Heart left ventricle (tissue), 16 donors: ENCODE measurements at regions not wholly inside any gene's neighbourhood (a gene's known extent, or its start where the extent isn't known, plus 50 kb on each side); places are given as distances from the start of the nearest gene placed in this dataset.

Experiments
- ATAC-seq, 4 donors: fragments of 200-7000 bp; cut with Tn5 transposase; one replicate each; pipeline ENCODE4 v1.9.1; 2020 to 2022; ENCODE audit warnings: moderate library complexity in 4 of 4, mild to moderate bottlenecking in 3 of 4, moderate number of reproducible peaks in 1 of 4
- DNase-seq, 5 donors: peaks; one replicate each; pipeline ENCODE4 v3.0.0-alpha.2; 2020
- H3K27ac ChIP-seq, 12 donors: fragments of 200-600 bp; sonication (generic) in 4 of 12; one replicate each; pipeline versions ENCODE4 v1.5.0 to v1.8.0; 2016 to 2022; ENCODE audit warnings: mild to moderate bottlenecking in 2 of 12
- H3K27me3 ChIP-seq, 9 donors: fragments of 200-600 bp; sonication (generic) in 2 of 9; one replicate each; pipeline versions ENCODE4 v1.5.1 to v1.8.0; 2016 to 2022; ENCODE audit warnings: mild to moderate bottlenecking in 3 of 9
- H3K36me3 ChIP-seq, 9 donors: fragments of 200-600 bp; sonication (generic) in 2 of 9; one replicate each; pipeline versions ENCODE4 v1.5.0 to v1.8.0; 2018 to 2022; ENCODE audit warnings: mild to moderate bottlenecking in 2 of 9
- H3K4me1 ChIP-seq, 12 donors: fragments of 200-600 bp; sonication (generic) in 4 of 12; one replicate each; pipeline versions ENCODE4 v1.5.0 to v1.8.0; 2016 to 2022; ENCODE audit warnings: mild to moderate bottlenecking in 3 of 12
- H3K4me3 ChIP-seq, 12 donors: fragments of 200-600 bp; sonication (generic) in 4 of 12; one replicate each; pipeline versions ENCODE4 v1.5.0 to v1.8.0; 2017 to 2022; ENCODE audit warnings: mild to moderate bottlenecking in 9 of 12, moderate library complexity in 4 of 12
- H3K9me3 ChIP-seq, 12 donors: fragments of 200-600 bp; sonication (generic) in 4 of 12; one replicate each; pipeline versions ENCODE4 v1.5.0 to v1.8.0; 2016 to 2022; ENCODE audit warnings: mild to moderate bottlenecking in 1 of 12
- CTCF ChIP-seq, 12 donors: fragments of 200-600 bp; sonication (generic) in 4 of 12; IDR thresholded peaks; one replicate each; pipeline versions ENCODE4 v1.5.0 to v1.8.0; 2018 to 2022; ENCODE audit warnings: antibody characterized with exemption in 12 of 12, mild to moderate bottlenecking in 5 of 12
- POLR2A ChIP-seq, 2 donors: fragments of 450-650 bp; IDR thresholded peaks; one replicate each; pipeline ENCODE4 v1.6.1; 2017; ENCODE audit warnings: antibody characterized with exemption in 2 of 2, mild to moderate bottlenecking in 2 of 2, moderate library complexity in 2 of 2
- WGBS, 4 donors: extraction: QIAGEN DNeasy Blood & Tissue Kit in 2 of 4; methylation state at CpG; one replicate each; pipeline versions ENCODE4 v1.1.5 to v1.1.7; 2013 to 2018; 5-methylcytosine and 5-hydroxymethylcytosine counted together
- intact Hi-C, 10 donors: fragments of 100-400 bp; cut with DNase I; formaldehyde crosslinking; loops; one replicate each; pipeline versions ENCODE4 v1.11.1 to v1.14.2; 2022
- donor health status: ischemic (EF 13 %, LVEDD 7.1; RV severe dilation, severe dysfunction).
- donor health status: healthy with polysubstance abuse.
- donor health status: DM: no; HTN: yes; CAD: no.
- donor health status: DM: no; HTN: no; CAD: no.
- donor health status: ischemic (EF 25% LVEDD 6.9; RV normal size, moderate dysfunction).
- donor health status: ischemic (EF 25% LVEDD 5.7; RV mildly dilated, moderate dysfunction).
- donor health status: healthy.
- donor health status: DM: yes; HTN: yes; CAD: no.
- donor health status: ischemic (EF 35%, LVEDD 5.7; RV mildly dilated, moderate dysfunction).
- donor health status: nonischemic (EF 11% LVEDD 7.7; RV severe dilation, severe dysfunction).
- donor health status: DM: yes; HTN: yes; CAD: no.
- donor health status: PGD.
- donor health status: ischemic (EF 29% LVEDD 5.4; RV normal size, mild dysfunction).
- donor health status: nonischemic (EF 23%, LVEDD 6.1; RV moderate dilation, normal function).

- Histone ChIP-seq H3K4me3 (no peak overlapping the region), H3K4me1 (no peaks in the 10 kb centered on the region), H3K27ac (no peak overlapping the region), H3K36me3 (no peaks in the 10 kb centered on the region), H3K27me3 (no peaks in the 10 kb centered on the region), H3K9me3 (no peaks in the 10 kb centered on the region)
- ATAC-seq, result no peak
- intact Hi-C loops, result no loop called here
- no peak for DNase-seq
- WGBS, 4 donors, result 53 to 67% (median 59%) methylated on average over 1 of the region's 1 CpG
- no peak for TF ChIP-seq CTCF (IDR thresholded peaks at IDR 0.05)
- TF ChIP-seq POLR2A (IDR thresholded peaks at IDR 0.05), result no peak
These were observed 480.5 kb downstream of the OTOL1 start for GRCh38 chr3:161977063-161977462.

GRCh38 chr3:161977850-161978249 lies 481.2 kb downstream of the OTOL1 start:
- ATAC-seq (no peak), DNase-seq (no peak)
- intact Hi-C loops, result no loop called here
- TF ChIP-seq POLR2A (IDR thresholded peaks at IDR 0.05) (no peak), CTCF (IDR thresholded peaks at IDR 0.05) (no peak)
- H3K4me3 ChIP-seq, result no peak overlapping the region
- H3K4me1 ChIP-seq, result no peaks in the 10 kb centered on the region
- H3K36me3 ChIP-seq, result no peaks in the 10 kb centered on the region
- 82 to 92% (median 90%) methylated on average over 8 to 9 of the region's 9 CpGs for WGBS, 4 donors
- H3K9me3 ChIP-seq, result no peaks in the 10 kb centered on the region
- H3K27ac ChIP-seq, result no peak overlapping the region
- no peaks in the 10 kb centered on the region for H3K27me3 ChIP-seq

- DNase-seq (no peak), ATAC-seq (no peak)
- Histone ChIP-seq H3K4me3 (no peak overlapping the region), H3K4me1 (no peaks in the 10 kb centered on the region), H3K9me3 (no peaks in the 10 kb centered on the region), H3K27ac (no peak overlapping the region), H3K36me3 (no peaks in the 10 kb centered on the region), H3K27me3 (no peaks in the 10 kb centered on the region)
- WGBS, 4 donors, result 37 to 60% (median 43%) methylated on average over 1 of the region's 1 CpG
- intact Hi-C loops, result no loop called here
- TF ChIP-seq POLR2A (IDR thresholded peaks at IDR 0.05) (no peak), CTCF (IDR thresholded peaks at IDR 0.05) (no peak)
These were observed 491.3 kb downstream of the OTOL1 start for GRCh38 chr3:161987933-161988332.

GRCh38 chr3:161989012-161989411 lies 492.4 kb downstream of the OTOL1 start:
- no peaks in the 10 kb centered on the region for H3K27me3 ChIP-seq
- H3K36me3 ChIP-seq, result no peaks in the 10 kb centered on the region
- WGBS, 4 donors, result 70 to 91% (median 75%) methylated on average over 1 of the region's 1 CpG
- no peaks in the 10 kb centered on the region for H3K4me1 ChIP-seq
- intact Hi-C loops, result no loop called here
- DNase-seq (no peak), ATAC-seq (no peak)
- H3K9me3 ChIP-seq, result no peaks in the 10 kb centered on the region
- H3K4me3 ChIP-seq, result no peak overlapping the region
- no peak overlapping the region for H3K27ac ChIP-seq
- TF ChIP-seq POLR2A (IDR thresholded peaks at IDR 0.05), result no peak
- TF ChIP-seq CTCF (IDR thresholded peaks at IDR 0.05), result no peak
